ENCODE measurements at regions not wholly inside any gene's neighbourhood (a gene's known extent, or its start where the extent isn't known, plus 50 kb on each side); places are given as distances from the start of the nearest gene placed in this dataset.

DNA sequence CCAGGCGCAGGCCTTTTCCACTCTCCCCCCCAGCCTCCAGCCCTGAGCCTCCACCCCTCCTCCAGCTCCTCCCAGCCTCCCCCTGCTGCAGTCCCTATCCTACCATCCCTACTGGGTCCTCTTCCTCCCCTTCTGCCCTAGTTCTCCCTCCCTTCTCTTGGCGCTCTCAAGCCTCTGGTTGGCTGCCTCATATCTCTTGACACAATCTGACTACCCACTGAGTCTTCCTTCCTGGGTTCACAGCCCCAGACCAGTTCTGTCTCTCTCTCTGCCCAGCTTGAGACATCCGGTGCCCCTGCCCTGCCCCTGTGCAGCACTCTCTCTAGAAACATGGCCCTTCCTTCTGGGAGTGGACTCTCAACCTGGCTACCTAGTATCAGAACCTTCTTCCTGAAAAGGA, 76.2 kb downstream of the TSPAN17 start:
- Histone ChIP-seq H3K36me3 (replicated peaks in 1 of 2; ENCODE audit: control insufficient read depth in 1 of 2, insufficient read depth in 2 of 2, low read length in 2 of 2) (no peaks in the 10 kb centered on the region), H3K27ac (ENCODE audit: extremely low read length, insufficient read depth, low read length) (no peak overlapping the region), H3K4me3 (replicated peaks in 1 of 3; ENCODE audit: insufficient read depth in 1 of 3, low read depth in 2 of 3, low read length in 3 of 3) (no peak overlapping the region), H3K4me1 (ENCODE audit: insufficient read depth, low read length) (no peaks in the 10 kb centered on the region), H3K27me3 (ENCODE audit: control insufficient read depth in 1 of 2, insufficient read depth in 2 of 2, low read length in 2 of 2) (peaks cover 16 to 70% of the 10 kb centered on the region in 2 experiments; a peak in 4 of 5 replicates), H3K79me2 (ENCODE audit: insufficient read depth, low read length) (no peaks in the 10 kb centered on the region), H4K20me1 (ENCODE audit: insufficient read depth, low read length) (peaks cover 5% of the 10 kb centered on the region; the same call in 1 of the 2 replicates), H3K9ac (ENCODE audit: insufficient read depth, low read depth, low read length) (no peak overlapping the region), H3K9me3 (ENCODE audit: low read length) (no peaks in the 10 kb centered on the region), H3K4me2 (ENCODE audit: low read depth, low read length) (no peak overlapping the region), H2AFZ (ENCODE audit: low read length) (no peak overlapping the region)
- BruUV-seq (replicated peaks), result no TSS peak
- no peak for FAIRE-seq
- in situ Hi-C loops (cut with HindIII; ENCODE audit: extremely low pct_ligation_motif_present, low pct_unique_long_range_greater_than_20kb), result no loop called here
- TF ChIP-seq PCBP2 (optimal IDR thresholded peaks at IDR 0.05; ENCODE audit: low read depth, low read length, poor library complexity, severe bottlenecking), result no peak
- no peak for TF ChIP-seq NFE2 (CRISPR knock-in tag; IDR thresholded peaks at IDR 0.05)
- TF ChIP-seq, protein P1, sequence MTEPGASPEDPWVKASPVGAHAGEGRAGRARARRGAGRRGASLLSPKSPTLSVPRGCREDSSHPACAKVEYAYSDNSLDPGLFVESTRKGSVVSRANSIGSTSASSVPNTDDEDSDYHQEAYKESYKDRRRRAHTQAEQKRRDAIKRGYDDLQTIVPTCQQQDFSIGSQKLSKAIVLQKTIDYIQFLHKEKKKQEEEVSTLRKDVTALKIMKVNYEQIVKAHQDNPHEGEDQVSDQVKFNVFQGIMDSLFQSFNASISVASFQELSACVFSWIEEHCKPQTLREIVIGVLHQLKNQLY (CRISPR knock-in tag; IDR thresholded peaks at IDR 0.05), result no peak
- no peak for TF ChIP-seq IRF2 (CRISPR knock-in tag; IDR thresholded peaks at IDR 0.05)
- no peak for TF ChIP-seq TMF1 (CRISPR knock-in tag; IDR thresholded peaks at IDR 0.05; ENCODE audit: low read depth)
- TF ChIP-seq ZKSCAN5 (CRISPR knock-in tag; IDR thresholded peaks at IDR 0.05), result no peak
- no peak for TF ChIP-seq ZNF879 (CRISPR knock-in tag; IDR thresholded peaks at IDR 0.05)
- 0% methylated on average over 3 of the region's 3 CpGs for WGBS (ENCODE audit: low lambda C conversion rate)
- no peak for ATAC-seq
- ChIA-PET CTCF (ENCODE audit: low intra/inter-chr PET ratio, low total read pairs) (no interaction called here), POLR2A (no interaction called here)
- no peak for DNase-seq (ENCODE audit: low spot score)
- intact Hi-C loops (cut with micrococcal nuclease; ENCODE audit: unreplicated experiment), result no loop called here

DNA sequence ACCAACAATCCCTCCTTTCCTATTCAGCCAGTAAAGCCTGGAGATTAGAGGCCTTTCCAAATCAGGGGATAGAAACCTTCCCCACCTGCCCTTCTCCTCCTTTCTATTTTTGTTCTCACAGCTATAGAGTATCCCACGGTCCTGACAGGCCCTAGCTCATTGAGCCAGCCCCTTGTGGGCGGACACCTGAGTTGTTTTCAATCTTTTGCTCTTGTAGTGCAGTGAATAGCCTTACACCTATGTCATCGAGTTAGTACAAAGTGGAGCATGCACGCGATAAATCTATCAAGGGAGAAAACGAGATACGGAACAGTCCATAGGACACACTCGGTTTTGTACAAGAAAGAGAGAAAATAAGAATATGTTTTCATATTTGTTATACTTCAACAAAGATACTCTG, 77.2 kb downstream of the TSPAN17 start:
- intact Hi-C loops (cut with micrococcal nuclease; ENCODE audit: unreplicated experiment), result no loop called here
- H3K9ac ChIP-seq (ENCODE audit: insufficient read depth, low read depth, low read length), result no peak overlapping the region
- WGBS (ENCODE audit: low lambda C conversion rate), result 30% methylated on average over 8 of the region's 8 CpGs
- no peak overlapping the region for H3K4me3 ChIP-seq (replicated peaks in 1 of 3; ENCODE audit: insufficient read depth in 1 of 3, low read depth in 2 of 3, low read length in 3 of 3)
- H3K36me3 ChIP-seq (replicated peaks in 1 of 2; ENCODE audit: control insufficient read depth in 1 of 2, insufficient read depth in 2 of 2, low read length in 2 of 2), result no peaks in the 10 kb centered on the region
- H3K4me1 ChIP-seq (ENCODE audit: insufficient read depth, low read length), result no peaks in the 10 kb centered on the region
- H3K79me2 ChIP-seq (ENCODE audit: insufficient read depth, low read length), result no peaks in the 10 kb centered on the region
- H3K27ac ChIP-seq (ENCODE audit: extremely low read length, insufficient read depth, low read length), result no peak overlapping the region
- peaks cover 6% of the 10 kb centered on the region; the same call in 1 of the 2 replicates for H4K20me1 ChIP-seq (ENCODE audit: insufficient read depth, low read length)
- FAIRE-seq (no peak), DNase-seq (ENCODE audit: low spot score) (no peak), ATAC-seq (no peak)
- POLR2A ChIA-PET, result no interaction called here
- H2AFZ ChIP-seq (ENCODE audit: low read length), result no peak overlapping the region
- H3K4me2 ChIP-seq (ENCODE audit: low read depth, low read length), result no peak overlapping the region
- H3K27me3 ChIP-seq (ENCODE audit: control insufficient read depth in 1 of 2, insufficient read depth in 2 of 2, low read length in 2 of 2), result peaks cover 18 to 76% of the 10 kb centered on the region in 2 experiments
- CTCF ChIA-PET (ENCODE audit: low intra/inter-chr PET ratio, low total read pairs), result no interaction called here
- no peaks in the 10 kb centered on the region for H3K9me3 ChIP-seq (ENCODE audit: low read length)
- in situ Hi-C loops (cut with HindIII; ENCODE audit: extremely low pct_ligation_motif_present, low pct_unique_long_range_greater_than_20kb), result no loop called here
- no TSS peak for BruUV-seq (replicated peaks)
- TF ChIP-seq ZFP36L2 (CRISPR knock-in tag; IDR thresholded peaks at IDR 0.05) (no peak), ZSCAN30 (CRISPR knock-in tag; IDR thresholded peaks at IDR 0.05) (no peak), PRPF4 (IDR thresholded peaks at IDR 0.05; ENCODE audit: low read depth, low read length, poor library complexity, severe bottlenecking) (no peak), FIP1L1 (IDR thresholded peaks at IDR 0.05; ENCODE audit: borderline replicate concordance, insufficient read depth, low read depth, low read length) (no peak), ZNF329 (CRISPR knock-in tag; IDR thresholded peaks at IDR 0.05; ENCODE audit: low read depth) (no peak)
- TF ChIP-seq, protein P2, sequence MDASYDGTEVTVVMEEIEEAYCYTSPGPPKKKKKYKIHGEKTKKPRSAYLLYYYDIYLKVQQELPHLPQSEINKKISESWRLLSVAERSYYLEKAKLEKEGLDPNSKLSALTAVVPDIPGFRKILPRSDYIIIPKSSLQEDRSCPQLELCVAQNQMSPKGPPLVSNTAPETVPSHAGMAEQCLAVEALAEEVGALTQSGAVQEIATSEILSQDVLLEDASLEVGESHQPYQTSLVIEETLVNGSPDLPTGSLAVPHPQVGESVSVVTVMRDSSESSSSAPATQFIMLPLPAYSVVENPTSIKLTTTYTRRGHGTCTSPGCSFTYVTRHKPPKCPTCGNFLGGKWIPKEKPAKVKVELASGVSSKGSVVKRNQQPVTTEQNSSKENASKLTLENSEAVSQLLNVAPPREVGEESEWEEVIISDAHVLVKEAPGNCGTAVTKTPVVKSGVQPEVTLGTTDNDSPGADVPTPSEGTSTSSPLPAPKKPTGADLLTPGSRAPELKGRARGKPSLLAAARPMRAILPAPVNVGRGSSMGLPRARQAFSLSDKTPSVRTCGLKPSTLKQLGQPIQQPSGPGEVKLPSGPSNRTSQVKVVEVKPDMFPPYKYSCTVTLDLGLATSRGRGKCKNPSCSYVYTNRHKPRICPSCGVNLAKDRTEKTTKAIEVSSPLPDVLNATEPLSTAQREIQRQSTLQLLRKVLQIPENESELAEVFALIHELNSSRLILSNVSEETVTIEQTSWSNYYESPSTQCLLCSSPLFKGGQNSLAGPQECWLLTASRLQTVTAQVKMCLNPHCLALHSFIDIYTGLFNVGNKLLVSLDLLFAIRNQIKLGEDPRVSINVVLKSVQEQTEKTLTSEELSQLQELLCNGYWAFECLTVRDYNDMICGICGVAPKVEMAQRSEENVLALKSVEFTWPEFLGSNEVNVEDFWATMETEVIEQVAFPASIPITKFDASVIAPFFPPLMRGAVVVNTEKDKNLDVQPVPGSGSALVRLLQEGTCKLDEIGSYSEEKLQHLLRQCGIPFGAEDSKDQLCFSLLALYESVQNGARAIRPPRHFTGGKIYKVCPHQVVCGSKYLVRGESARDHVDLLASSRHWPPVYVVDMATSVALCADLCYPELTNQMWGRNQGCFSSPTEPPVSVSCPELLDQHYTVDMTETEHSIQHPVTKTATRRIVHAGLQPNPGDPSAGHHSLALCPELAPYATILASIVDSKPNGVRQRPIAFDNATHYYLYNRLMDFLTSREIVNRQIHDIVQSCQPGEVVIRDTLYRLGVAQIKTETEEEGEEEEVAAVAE (CRISPR knock-in tag; IDR thresholded peaks at IDR 0.05; ENCODE audit: borderline replicate concordance), result no peak
- TF ChIP-seq, protein P3, sequence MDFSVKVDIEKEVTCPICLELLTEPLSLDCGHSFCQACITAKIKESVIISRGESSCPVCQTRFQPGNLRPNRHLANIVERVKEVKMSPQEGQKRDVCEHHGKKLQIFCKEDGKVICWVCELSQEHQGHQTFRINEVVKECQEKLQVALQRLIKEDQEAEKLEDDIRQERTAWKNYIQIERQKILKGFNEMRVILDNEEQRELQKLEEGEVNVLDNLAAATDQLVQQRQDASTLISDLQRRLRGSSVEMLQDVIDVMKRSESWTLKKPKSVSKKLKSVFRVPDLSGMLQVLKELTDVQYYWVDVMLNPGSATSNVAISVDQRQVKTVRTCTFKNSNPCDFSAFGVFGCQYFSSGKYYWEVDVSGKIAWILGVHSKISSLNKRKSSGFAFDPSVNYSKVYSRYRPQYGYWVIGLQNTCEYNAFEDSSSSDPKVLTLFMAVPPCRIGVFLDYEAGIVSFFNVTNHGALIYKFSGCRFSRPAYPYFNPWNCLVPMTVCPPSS (IDR thresholded peaks at IDR 0.05), result no peak

All from HepG2 (cell line).